ENCODE measurements at regions not wholly inside any gene's neighbourhood (a gene's known extent, or its start where the extent isn't known, plus 50 kb on each side); places are given as distances from the start of the nearest gene placed in this dataset.
"Not testable (repeated sequence)": the region's sequence is repeated elsewhere in the genome, so short reads cannot be mapped to it uniquely, and the experiment has no call there.

GRCh38 chr17:72558971-72559476, 438.2 kb downstream of the SOX9 start:
- DNase-seq (ENCODE audit: low spot score): no peak

- DNase-seq (ENCODE audit: low spot score): peak; percentile 83
Measured at GRCh38 chr17:72560303-72561247, 439.8 kb downstream of the SOX9 start.

- DNase-seq (ENCODE audit: low spot score): no peak
Measured at GRCh38 chr17:72561266-72561665, 440.4 kb downstream of the SOX9 start.

- DNase-seq (ENCODE audit: low spot score): no peak
Measured at GRCh38 chr17:72561680-72562079, 440.9 kb downstream of the SOX9 start.

GRCh38 chr17:72562615-72563188, 441.9 kb downstream of the SOX9 start:
- DNase-seq (ENCODE audit: low spot score): no peak

DNA sequence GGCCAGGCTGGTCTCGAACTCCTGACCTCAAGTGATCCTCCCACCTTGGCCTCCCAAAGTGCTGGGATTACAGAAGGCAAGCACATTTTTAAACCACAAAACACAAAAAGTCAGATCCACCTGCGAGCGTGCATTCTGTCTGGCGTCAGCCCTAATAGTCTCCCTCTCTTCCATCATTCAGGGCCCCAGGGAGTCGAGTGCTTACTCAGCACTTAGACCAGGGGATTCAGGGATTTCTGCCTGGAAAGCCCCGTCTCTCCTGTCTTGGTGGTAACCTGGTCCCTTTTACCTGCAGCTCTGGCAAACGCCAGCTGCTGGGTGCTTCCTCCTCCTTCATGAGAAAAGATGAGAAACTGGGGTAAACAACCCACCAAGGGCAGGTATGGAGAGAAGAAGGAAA, 443.1 kb downstream of the SOX9 start:
- no peak for DNase-seq (ENCODE audit: low spot score)

- no peak for DNase-seq (ENCODE audit: low spot score)
Measured at GRCh38 chr17:72565006-72565405, 444.2 kb downstream of the SOX9 start.

- no peak for DNase-seq (ENCODE audit: low spot score)
Measured at GRCh38 chr17:72565758-72566157, 444.9 kb downstream of the SOX9 start.

- no peak for DNase-seq (ENCODE audit: low spot score)
Measured at GRCh38 chr17:72566671-72567484, 446.1 kb downstream of the SOX9 start.

DNA sequence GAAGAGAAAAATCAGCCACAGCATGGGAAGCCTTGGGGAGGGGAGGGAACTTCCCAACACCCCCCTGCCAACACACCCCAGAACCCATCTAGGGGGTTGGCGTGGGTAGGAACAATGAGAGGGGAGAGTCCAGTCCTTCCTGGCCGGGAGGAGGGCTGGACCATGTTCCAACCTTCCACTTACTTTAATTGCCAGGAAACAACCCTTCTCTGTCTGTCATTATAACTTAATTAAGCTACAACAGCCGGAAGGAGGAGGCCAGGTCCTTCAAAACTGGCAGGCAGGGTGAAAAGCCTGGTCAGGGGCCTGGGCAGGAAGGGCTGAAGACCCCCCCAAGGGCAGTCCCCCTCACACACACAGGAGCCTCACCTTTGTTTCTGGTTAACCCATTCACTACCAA, 447.0 kb downstream of the SOX9 start:
- no peak for DNase-seq (ENCODE audit: low spot score)

GRCh38 chr17:72569148-72569946, 448.5 kb downstream of the SOX9 start:
- no peak for DNase-seq (ENCODE audit: low spot score)

- no peak for DNase-seq (ENCODE audit: low spot score)
Measured at GRCh38 chr17:72571813-72572396, 451.1 kb downstream of the SOX9 start.

DNA sequence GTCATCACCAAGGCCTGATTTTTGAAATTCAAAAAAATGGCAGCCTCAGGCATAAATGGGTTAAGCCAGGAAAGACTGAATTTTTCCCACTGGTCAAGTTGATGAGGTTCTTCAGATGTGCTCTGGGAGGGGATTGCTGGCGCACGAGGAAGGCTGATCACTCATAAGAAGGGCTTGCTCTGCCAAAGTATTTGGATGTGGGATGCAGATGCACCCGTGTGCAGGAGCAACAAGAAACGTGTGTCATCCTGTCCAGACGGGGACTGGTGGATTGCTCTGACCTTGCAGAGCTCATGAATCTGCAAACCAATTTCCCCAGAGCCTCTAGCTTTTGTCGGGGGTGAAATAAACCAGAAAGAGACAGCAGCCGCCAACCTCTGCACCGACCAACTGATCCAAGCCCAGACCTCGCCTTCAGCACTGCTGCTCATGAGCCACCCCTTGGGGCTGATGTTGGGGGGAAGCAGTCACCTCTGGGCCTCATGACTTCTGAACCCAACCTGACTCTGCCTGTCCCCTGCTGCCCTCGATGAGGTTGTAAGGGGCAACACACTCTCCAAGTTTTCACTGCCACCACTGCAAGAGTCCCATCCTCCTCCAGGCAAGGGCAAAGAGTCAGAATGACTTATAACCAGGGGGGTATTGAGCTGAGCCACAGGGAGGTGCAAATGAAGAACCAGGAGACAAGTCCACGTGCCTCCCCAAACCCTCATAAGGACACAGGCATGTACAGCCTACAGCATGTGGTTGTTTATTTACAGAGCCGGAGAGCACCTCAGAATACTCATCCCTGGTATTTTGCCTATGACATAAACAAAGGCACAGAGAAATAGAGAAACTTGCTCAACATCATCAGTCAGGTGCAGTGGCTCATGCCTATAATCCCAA, 452.0 kb downstream of the SOX9 start:
- no peak for DNase-seq (ENCODE audit: low spot score)

DNA sequence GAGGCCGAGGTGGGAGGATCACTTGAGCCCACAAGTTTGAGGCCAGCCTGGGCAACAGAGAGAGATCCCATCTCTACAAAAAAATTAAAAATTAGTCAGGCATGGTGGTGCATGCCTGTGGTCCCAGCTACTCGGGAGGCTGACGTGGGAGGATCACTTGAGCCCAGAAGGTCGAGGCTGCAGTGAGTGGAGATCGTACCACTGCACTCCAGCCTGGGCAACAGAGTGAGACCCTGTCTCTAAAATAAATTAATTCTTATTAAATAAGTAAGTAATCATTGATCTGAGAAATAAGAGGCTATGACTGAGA, 452.6 kb downstream of the SOX9 start:
- DNase-seq (ENCODE audit: low spot score): not testable (repeated sequence)

GRCh38 chr17:72574675-72575510, 454.1 kb downstream of the SOX9 start:
- DNase-seq (ENCODE audit: low spot score): no peak

DNA sequence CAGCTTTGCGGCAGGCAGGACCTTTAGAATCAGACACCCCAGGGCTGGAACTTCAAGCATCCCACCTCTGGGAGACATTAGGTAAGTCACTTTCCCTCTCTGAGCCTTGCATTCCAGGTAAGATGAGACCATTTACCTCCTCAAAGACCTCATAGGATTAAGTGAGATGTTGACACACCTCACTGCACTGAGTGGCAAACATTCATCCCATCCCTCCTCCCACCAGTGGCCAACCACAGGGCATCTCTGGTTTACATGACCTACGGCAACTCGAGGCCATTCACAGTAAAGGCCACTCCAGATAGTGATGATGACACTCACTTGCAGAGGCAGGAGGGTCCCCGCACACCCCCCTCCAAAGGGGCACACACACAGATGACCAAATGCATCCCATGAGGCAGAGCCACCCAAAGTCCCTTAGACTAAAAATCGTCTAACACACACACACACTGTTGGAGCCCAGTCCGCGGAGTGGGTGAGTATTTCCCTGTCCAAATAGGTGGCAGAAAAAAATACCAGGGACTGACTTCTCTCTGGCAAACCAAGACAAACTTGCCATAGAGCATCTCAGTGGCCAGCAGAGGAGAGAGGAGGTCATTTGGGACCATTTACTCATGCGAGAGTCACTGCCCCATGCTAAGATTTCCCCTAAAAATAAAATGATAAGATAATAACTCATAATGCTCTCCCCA, 454.9 kb downstream of the SOX9 start:
- no peak for DNase-seq (ENCODE audit: low spot score)

GRCh38 chr17:72576289-72576759, 455.5 kb downstream of the SOX9 start:
- no peak for DNase-seq (ENCODE audit: low spot score)

GRCh38 chr17:72578817-72579470, 458.1 kb downstream of the SOX9 start:
- no peak for DNase-seq (ENCODE audit: low spot score)

Data from AG08396 (cell line).